Smooth muscle cell (in vitro differentiated cells): ENCODE measurements at regions not wholly inside any gene's neighbourhood (a gene's known extent, or its start where the extent isn't known, plus 50 kb on each side); places are given as distances from the start of the nearest gene placed in this dataset.
"Not testable (repeated sequence)": the region's sequence is repeated elsewhere in the genome, so short reads cannot be mapped to it uniquely, and the experiment has no call there.

Experiments used
- DNase-seq: peaks from one replicate; lab custom pipeline; 2025; ENCODE audit not compliant: unreplicated experiment; lab: John Stamatoyannopoulos, UW
- H2AFZ ChIP-seq: fragments of 200-600 bp; sonication (generic); 2 replicates; pipeline ENCODE4 v1.6.0; 2016; ENCODE audit warnings: antibody characterized with exemption, low read depth, mild to moderate bottlenecking
- H3F3A ChIP-seq: fragments of 200-600 bp; sonication (generic); 2 replicates; pipeline ENCODE4 v1.6.0; 2017; ENCODE audit warnings: antibody characterized with exemption, low read depth
- H3K27ac ChIP-seq: fragments of 200-600 bp; sonication (generic); 2 replicates; pipeline ENCODE4 v1.5.1; 2016; ENCODE audit warnings: low read depth, mild to moderate bottlenecking
- H3K27me3 ChIP-seq: fragments of 200-600 bp; sonication (generic); 2 replicates; pipeline ENCODE4 v1.6.1; 2016; ENCODE audit warnings: low read depth, mild to moderate bottlenecking
- H3K36me3 ChIP-seq: fragments of 200-600 bp; sonication (generic); 2 replicates; pipeline ENCODE4 v1.5.1; 2016; ENCODE audit warnings: low read depth
- H3K4me1 ChIP-seq: fragments of 200-600 bp; sonication (generic); 2 replicates; pipeline ENCODE4 v1.5.1; 2016; ENCODE audit warnings: low read depth
- H3K4me2 ChIP-seq: fragments of 200-600 bp; sonication (generic); 2 replicates; pipeline ENCODE4 v1.6.0; 2016; ENCODE audit warnings: mild to moderate bottlenecking
- H3K4me3 ChIP-seq: fragments of 200-600 bp; sonication (generic); 2 replicates; pipeline ENCODE4 v1.5.1; 2016; ENCODE audit warnings: mild to moderate bottlenecking
- H3K79me2 ChIP-seq: fragments of 200-600 bp; sonication (generic); 2 replicates; pipeline ENCODE4 v1.6.0; 2016; ENCODE audit warnings: low read depth, mild to moderate bottlenecking
- H3K9ac ChIP-seq: fragments of 200-600 bp; sonication (generic); 2 replicates; pipeline ENCODE4 v1.6.0; 2016; ENCODE audit warnings: low read depth
- H3K9me3 ChIP-seq: fragments of 200-600 bp; sonication (generic); replicated peaks from 2 replicates; pipeline ENCODE4 v1.5.1; 2016; ENCODE audit warnings: low read depth
- H4K20me1 ChIP-seq: fragments of 200-600 bp; sonication (generic); 2 replicates; pipeline ENCODE4 v1.6.0; 2016; ENCODE audit warnings: low read depth
- WGBS: methylation state at CpG from one replicate; pipeline ENCODE4 v1.1.7; 2016; ENCODE audit warnings: low lambda C conversion rate; 5-methylcytosine and 5-hydroxymethylcytosine counted together
- TF ChIP-seq, protein P1 (sequence below): fragments of 200-600 bp; sonication (generic); IDR thresholded peaks from 2 replicates; pipeline ENCODE4 v1.5.1; 2017; ENCODE audit warnings: borderline replicate concordance, mild to moderate bottlenecking, antibody characterized with exemption; ENCODE audit not compliant: insufficient read depth, poor library complexity, severe bottlenecking

DNA sequence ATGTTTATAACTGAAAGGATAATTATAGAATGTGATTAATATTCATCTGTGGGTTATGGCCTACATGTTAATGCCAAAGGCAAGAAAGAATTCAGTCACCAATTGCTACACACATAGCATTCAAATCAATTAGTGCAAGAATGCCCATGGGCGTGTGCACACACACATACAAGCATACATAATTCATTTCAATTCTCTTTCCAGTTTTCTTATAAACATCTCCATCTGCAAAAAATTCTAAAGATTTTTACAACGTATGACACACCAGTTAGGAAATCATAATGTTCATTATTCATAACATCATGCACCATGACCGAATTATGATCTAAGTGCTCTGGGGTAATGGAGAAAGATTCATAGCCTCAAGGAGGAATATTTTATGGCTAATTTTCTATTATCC lies 111.0 kb upstream of the ADTRP start:
- no peak for DNase-seq
- Histone ChIP-seq H2AFZ (no peak overlapping the region), H3K4me3 (no peak overlapping the region), H3K27me3 (no peaks in the 10 kb centered on the region), H3K36me3 (no peaks in the 10 kb centered on the region), H3K9me3 (no peaks in the 10 kb centered on the region), H3K4me1 (no peaks in the 10 kb centered on the region), H3K79me2 (no peaks in the 10 kb centered on the region), H3K9ac (no peak overlapping the region), H3F3A (no peaks in the 10 kb centered on the region), H3K27ac (no peak overlapping the region), H3K4me2 (no peak overlapping the region), H4K20me1 (no peaks in the 10 kb centered on the region)
- TF ChIP-seq, protein P1, sequence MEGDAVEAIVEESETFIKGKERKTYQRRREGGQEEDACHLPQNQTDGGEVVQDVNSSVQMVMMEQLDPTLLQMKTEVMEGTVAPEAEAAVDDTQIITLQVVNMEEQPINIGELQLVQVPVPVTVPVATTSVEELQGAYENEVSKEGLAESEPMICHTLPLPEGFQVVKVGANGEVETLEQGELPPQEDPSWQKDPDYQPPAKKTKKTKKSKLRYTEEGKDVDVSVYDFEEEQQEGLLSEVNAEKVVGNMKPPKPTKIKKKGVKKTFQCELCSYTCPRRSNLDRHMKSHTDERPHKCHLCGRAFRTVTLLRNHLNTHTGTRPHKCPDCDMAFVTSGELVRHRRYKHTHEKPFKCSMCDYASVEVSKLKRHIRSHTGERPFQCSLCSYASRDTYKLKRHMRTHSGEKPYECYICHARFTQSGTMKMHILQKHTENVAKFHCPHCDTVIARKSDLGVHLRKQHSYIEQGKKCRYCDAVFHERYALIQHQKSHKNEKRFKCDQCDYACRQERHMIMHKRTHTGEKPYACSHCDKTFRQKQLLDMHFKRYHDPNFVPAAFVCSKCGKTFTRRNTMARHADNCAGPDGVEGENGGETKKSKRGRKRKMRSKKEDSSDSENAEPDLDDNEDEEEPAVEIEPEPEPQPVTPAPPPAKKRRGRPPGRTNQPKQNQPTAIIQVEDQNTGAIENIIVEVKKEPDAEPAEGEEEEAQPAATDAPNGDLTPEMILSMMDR = no peak
- 90% methylated on average over 3 of the region's 3 CpGs for WGBS

DNA sequence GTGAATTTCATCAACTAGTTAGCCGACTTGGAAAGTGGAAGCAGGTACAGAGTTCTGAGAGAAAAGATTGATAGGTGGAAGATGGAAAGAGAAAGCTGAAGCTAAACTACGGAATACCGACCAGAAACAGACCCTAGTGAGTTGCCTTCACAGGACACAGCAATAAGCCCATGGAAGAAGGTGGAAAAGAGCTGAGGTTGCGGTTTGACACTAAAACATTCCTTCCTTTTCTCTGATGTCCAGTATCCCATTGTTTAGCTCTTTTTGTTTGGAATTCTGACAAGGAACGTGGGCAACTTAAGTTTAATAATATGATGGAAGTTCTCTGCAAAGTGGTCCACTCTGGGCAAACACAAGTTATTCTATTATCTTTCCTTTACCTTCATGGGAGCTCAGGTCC lies 110.1 kb upstream of the ADTRP start:
- H3K9ac ChIP-seq = no peak overlapping the region
- TF ChIP-seq, protein P1 = no peak
- H3K79me2 ChIP-seq = no peaks in the 10 kb centered on the region
- H3K4me1 ChIP-seq = no peaks in the 10 kb centered on the region
- H3F3A ChIP-seq = no peaks in the 10 kb centered on the region
- no peak overlapping the region for H3K27ac ChIP-seq
- no peaks in the 10 kb centered on the region for H4K20me1 ChIP-seq
- H3K36me3 ChIP-seq = no peaks in the 10 kb centered on the region
- H3K9me3 ChIP-seq = no peaks in the 10 kb centered on the region
- 92% methylated on average over 5 of the region's 5 CpGs for WGBS
- no peak overlapping the region for H3K4me2 ChIP-seq
- H3K27me3 ChIP-seq = no peaks in the 10 kb centered on the region
- no peak for DNase-seq
- H3K4me3 ChIP-seq = no peak overlapping the region
- H2AFZ ChIP-seq = no peak overlapping the region

DNA sequence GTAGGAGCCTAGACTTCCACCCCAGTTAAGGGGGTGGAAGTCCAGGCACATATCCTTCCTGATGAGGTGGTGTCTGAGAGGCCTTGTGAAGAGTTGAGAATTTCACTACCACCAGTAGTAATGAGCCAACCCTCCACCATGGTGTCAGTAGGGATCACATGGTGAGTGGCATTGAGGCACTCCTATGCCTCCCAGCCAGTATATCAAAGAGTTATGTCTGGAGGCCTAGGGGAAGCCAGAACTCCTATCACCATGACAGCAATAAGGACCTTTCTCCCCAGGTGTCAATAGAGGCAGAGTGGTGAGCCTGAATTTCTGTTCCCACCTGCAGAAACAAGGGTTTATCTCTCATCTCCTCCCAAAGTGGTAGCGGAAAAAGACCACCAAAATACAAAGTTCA lies 106.6 kb upstream of the ADTRP start:
- TF ChIP-seq, protein P1 = no peak
- H3K79me2 ChIP-seq = no peaks in the 10 kb centered on the region
- no peaks in the 10 kb centered on the region for H3K9me3 ChIP-seq
- no peak overlapping the region for H3K27ac ChIP-seq
- H3K9ac ChIP-seq = no peak overlapping the region
- no peak overlapping the region for H3K4me3 ChIP-seq
- H2AFZ ChIP-seq = no peak overlapping the region
- no peaks in the 10 kb centered on the region for H3K27me3 ChIP-seq
- WGBS = 100% methylated on average over 1 of the region's 1 CpG
- H3F3A ChIP-seq = no peaks in the 10 kb centered on the region
- no peak overlapping the region for H3K4me2 ChIP-seq
- no peaks in the 10 kb centered on the region for H3K4me1 ChIP-seq
- H4K20me1 ChIP-seq = no peaks in the 10 kb centered on the region
- no peak for DNase-seq
- H3K36me3 ChIP-seq = no peaks in the 10 kb centered on the region

DNA sequence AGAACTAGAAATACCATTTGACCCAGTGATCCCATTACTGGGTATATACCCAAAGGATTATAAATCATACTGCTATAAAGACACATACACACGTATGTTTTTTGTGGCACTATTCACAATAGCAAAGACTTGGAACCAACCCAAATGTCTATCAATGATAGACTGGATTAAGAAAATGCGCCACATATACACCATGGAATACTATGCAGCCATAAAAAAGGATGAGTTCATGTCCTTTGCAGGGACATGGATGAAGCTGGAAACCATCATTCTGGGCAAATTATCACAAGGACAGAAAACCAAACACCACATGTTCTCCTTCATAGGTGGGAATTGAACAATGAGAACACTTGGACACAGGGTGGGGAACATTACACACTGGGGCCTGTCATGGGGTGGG lies 104.9 kb upstream of the ADTRP start:
- not testable (repeated sequence) for H4K20me1 ChIP-seq, H3F3A ChIP-seq, H3K9me3 ChIP-seq, DNase-seq, H2AFZ ChIP-seq, H3K79me2 ChIP-seq, H3K36me3 ChIP-seq, H3K27me3 ChIP-seq, H3K4me3 ChIP-seq, H3K27ac ChIP-seq, H3K9ac ChIP-seq, H3K4me1 ChIP-seq, H3K4me2 ChIP-seq
- 98% methylated on average over 2 of the region's 2 CpGs for WGBS

DNA sequence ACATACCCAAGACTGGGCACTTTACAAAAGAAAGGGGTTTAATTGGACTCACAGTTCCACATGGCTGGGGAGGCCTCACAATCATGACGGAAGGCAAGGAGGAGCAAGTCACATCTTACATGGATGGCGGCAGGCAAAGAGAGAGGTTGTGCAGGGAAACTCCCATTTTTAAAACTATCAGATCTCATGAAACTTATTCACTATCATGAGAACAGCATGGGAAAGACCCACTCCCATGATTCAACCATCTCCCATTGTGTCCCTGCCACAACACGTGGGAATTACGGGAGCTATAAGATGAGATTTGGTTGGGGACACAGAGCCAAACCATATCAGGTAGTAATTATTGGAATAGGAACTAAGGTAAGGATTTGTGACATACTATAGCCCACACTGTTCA lies 101.6 kb upstream of the ADTRP start:
- H3K4me2 ChIP-seq, DNase-seq, H4K20me1 ChIP-seq, H3K36me3 ChIP-seq, H3K27me3 ChIP-seq, H3K79me2 ChIP-seq, H3K27ac ChIP-seq, H3K9me3 ChIP-seq, H3K9ac ChIP-seq, H2AFZ ChIP-seq, H3F3A ChIP-seq, H3K4me3 ChIP-seq: not testable (repeated sequence)
- peaks cover 13% of the 10 kb centered on the region for H3K4me1 ChIP-seq
- WGBS = 97% methylated on average over 4 of the region's 4 CpGs
